Thymus (tissue), 11 donors: ENCODE measurements at regions not wholly inside any gene's neighbourhood (a gene's known extent, or its start where the extent isn't known, plus 50 kb on each side); places are given as distances from the start of the nearest gene placed in this dataset.

Source experiments
- DNase-seq, 9 donors: peaks; one replicate each; pipeline ENCODE4 v3.0.0-alpha.2; 2013; ENCODE audit warnings: low spot score in 9 of 9, low read depth in 6 of 9, missing footprints in 1 of 9
- H3K27ac ChIP-seq, 2 donors: one replicate each; pipeline ENCODE4 v1.5.1; 2013; ENCODE audit warnings: control low read depth in 1 of 2, low read depth in 1 of 2, low read length in 1 of 2, mild to moderate bottlenecking in 1 of 2, moderate library complexity in 1 of 2
- H3K27me3 ChIP-seq, 2 donors: one replicate each; pipeline ENCODE4 v1.5.1; 2013; ENCODE audit warnings: low read length in 1 of 2; ENCODE audit not compliant: control insufficient read depth in 2 of 2, insufficient read depth in 1 of 2
- H3K36me3 ChIP-seq, 2 donors: one replicate each; pipeline ENCODE4 v1.5.1; 2013; ENCODE audit warnings: low read length in 1 of 2, mild to moderate bottlenecking in 1 of 2, moderate library complexity in 1 of 2; ENCODE audit not compliant: control insufficient read depth in 2 of 2, insufficient read depth in 2 of 2
- H3K4me1 ChIP-seq, 2 donors: one replicate each; pipeline ENCODE4 v1.5.1; 2013; ENCODE audit warnings: low read length in 2 of 2; ENCODE audit not compliant: control insufficient read depth in 2 of 2, insufficient read depth in 2 of 2
- H3K4me3 ChIP-seq, 2 donors: one replicate each; pipeline ENCODE4 v1.5.1; 2013; ENCODE audit warnings: low read length in 2 of 2, control low read depth in 1 of 2, mild to moderate bottlenecking in 1 of 2
- H3K9me3 ChIP-seq, 2 donors: one replicate each; pipeline ENCODE4 v1.5.1; 2013; ENCODE audit warnings: low read length in 1 of 2, mild to moderate bottlenecking in 1 of 2; ENCODE audit not compliant: control insufficient read depth in 2 of 2, insufficient read depth in 1 of 2
- WGBS: extraction: QIAGEN DNeasy Blood & Tissue Kit; methylation state at CpG from one replicate; pipeline ENCODE4 v1.1.7; 2013; 5-methylcytosine and 5-hydroxymethylcytosine counted together
- donor health status: healthy.

DNA sequence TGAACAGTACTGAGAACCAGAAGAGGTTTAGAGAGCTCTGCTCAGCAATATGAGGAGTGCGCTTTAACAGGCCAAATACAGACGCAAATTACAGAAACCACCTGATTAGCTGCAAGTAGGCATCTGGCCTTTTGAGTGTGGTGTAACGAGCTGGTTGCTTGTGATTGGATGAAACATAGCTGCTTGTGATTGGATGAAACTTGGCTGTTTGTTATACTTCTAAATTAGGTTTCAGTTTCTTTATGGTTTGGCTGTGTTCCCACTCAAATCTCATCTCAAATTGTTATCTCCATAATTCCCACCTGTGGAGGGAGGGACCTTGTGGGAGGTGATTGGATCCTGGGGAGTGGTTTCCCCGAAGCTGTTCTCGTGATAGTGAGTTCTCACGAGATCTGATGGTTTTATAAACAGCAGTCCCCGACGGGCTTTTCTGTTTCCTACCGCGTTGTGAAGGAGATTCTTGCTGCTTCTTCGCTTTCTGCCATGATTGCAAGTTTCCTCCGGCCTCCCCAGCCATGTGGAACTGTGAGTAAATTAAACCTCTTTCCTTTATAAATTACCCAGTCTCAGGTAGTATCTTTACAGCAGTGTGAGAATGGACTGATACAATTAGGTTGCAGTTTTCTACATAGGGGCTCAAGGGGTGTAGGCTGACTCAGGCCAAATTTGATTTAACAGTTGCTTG lies 655.9 kb upstream of the MAN1A1 start:
- Histone ChIP-seq H3K27me3 (no peaks in the 10 kb centered on the region), H3K27ac (no peak overlapping the region), H3K4me3 (no peak overlapping the region), H3K36me3 (no peaks in the 10 kb centered on the region), H3K9me3 (no peaks in the 10 kb centered on the region), H3K4me1 (no peaks in the 10 kb centered on the region)
- 95% methylated on average over 12 of the region's 12 CpGs for WGBS
- no peak for DNase-seq

- Histone ChIP-seq H3K4me3 (no peak overlapping the region), H3K27ac (no peak overlapping the region), H3K4me1 (no peaks in the 10 kb centered on the region), H3K27me3 (no peaks in the 10 kb centered on the region), H3K36me3 (no peaks in the 10 kb centered on the region), H3K9me3 (no peaks in the 10 kb centered on the region)
- WGBS: 93% methylated on average over 3 of the region's 3 CpGs
- no peak for DNase-seq
Measured at GRCh38 chr6:119986934-119987549, 637.5 kb upstream of the MAN1A1 start.

- Histone ChIP-seq H3K36me3 (no peaks in the 10 kb centered on the region), H3K4me1 (no peaks in the 10 kb centered on the region), H3K9me3 (no peaks in the 10 kb centered on the region), H3K27me3 (no peaks in the 10 kb centered on the region), H3K4me3 (no peak overlapping the region), H3K27ac (no peak overlapping the region)
- WGBS: 96% methylated on average over 4 of the region's 4 CpGs
- no peak for DNase-seq
Measured at GRCh38 chr6:119985952-119986736, 636.6 kb upstream of the MAN1A1 start.

DNA sequence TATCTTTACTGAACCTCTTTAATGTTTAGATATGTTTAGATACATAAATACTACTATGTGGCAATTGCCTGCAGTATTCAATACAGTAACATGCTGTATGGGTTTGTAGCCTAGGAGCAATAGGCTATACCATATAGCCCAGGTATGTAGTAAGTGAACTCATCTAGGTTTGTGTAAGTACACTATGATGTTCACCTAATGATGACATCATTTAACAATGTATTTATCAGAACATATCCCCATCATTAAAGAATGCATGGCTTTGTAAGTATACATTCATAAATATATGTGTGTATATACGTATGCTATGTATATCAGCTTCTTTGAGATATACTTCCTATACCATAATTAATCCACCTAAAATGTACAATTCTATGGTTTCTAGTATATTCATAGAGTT lies 631.2 kb upstream of the MAN1A1 start:
- Histone ChIP-seq H3K27me3 (no peaks in the 10 kb centered on the region), H3K27ac (no peak overlapping the region), H3K4me3 (no peak overlapping the region), H3K36me3 (no peaks in the 10 kb centered on the region), H3K9me3 (no peaks in the 10 kb centered on the region), H3K4me1 (no peaks in the 10 kb centered on the region)
- 97% methylated on average over 1 of the region's 1 CpG for WGBS
- no peak for DNase-seq

DNA sequence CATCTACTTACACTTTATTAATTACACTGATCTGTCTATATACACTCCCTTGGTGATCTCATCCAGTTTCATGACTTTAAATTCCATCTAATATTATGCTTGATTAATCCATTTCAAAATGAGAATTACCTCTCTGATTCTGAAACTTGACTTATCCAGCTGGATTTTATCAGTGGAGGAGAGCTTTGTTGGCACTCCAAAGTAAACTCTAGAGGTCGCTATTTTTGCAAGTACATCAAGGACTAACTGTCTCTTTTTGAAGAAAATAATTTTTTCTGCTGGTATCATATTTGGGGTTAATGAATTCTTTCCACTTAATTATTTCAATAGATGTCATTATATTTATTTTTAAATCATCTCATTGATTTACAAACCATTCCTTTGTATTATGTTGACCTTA lies 630.3 kb upstream of the MAN1A1 start:
- H3K4me3 ChIP-seq: no peak overlapping the region
- DNase-seq: no peak
- H3K36me3 ChIP-seq: no peaks in the 10 kb centered on the region
- no peaks in the 10 kb centered on the region for H3K4me1 ChIP-seq
- no peaks in the 10 kb centered on the region for H3K9me3 ChIP-seq
- WGBS: 75% methylated on average over 1 of the region's 1 CpG
- H3K27me3 ChIP-seq: no peaks in the 10 kb centered on the region
- no peak overlapping the region for H3K27ac ChIP-seq

DNA sequence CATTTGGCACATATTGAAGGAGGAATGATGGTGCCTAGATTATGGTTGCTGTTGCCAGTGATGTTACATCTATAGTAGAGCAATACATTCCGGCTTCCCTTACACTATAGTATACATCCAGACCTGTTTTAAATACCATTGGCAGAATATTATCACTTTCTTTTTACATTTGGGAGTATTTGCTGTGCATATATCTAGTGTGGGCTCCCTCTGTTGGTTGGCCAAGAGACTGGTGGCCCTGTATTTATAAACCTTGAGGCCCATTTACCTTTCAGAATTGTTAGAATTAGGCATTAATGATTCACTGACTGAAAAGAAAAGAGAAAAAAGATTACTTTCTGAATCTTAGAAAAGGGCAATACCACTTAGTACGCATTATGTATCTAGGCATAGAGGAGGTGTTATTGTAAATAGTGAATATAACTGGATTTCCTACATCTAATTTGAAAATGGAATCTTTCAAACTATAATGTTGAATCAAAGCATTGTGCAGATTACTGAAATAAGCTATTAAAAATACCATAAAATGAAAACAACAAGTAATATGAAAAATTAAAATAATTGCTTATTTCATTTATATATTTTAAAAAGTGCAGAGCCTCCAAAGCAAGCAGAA lies 628.8 kb upstream of the MAN1A1 start:
- no peaks in the 10 kb centered on the region for H3K36me3 ChIP-seq
- no peak overlapping the region for H3K27ac ChIP-seq
- H3K4me3 ChIP-seq: no peak overlapping the region
- peak in 1 of 9 donors; percentile 15 for DNase-seq
- H3K9me3 ChIP-seq: no peaks in the 10 kb centered on the region
- H3K4me1 ChIP-seq: no peaks in the 10 kb centered on the region
- 89% methylated on average over 2 of the region's 2 CpGs for whole genome bisulfite sequencing
- H3K27me3 ChIP-seq: no peaks in the 10 kb centered on the region

DNA sequence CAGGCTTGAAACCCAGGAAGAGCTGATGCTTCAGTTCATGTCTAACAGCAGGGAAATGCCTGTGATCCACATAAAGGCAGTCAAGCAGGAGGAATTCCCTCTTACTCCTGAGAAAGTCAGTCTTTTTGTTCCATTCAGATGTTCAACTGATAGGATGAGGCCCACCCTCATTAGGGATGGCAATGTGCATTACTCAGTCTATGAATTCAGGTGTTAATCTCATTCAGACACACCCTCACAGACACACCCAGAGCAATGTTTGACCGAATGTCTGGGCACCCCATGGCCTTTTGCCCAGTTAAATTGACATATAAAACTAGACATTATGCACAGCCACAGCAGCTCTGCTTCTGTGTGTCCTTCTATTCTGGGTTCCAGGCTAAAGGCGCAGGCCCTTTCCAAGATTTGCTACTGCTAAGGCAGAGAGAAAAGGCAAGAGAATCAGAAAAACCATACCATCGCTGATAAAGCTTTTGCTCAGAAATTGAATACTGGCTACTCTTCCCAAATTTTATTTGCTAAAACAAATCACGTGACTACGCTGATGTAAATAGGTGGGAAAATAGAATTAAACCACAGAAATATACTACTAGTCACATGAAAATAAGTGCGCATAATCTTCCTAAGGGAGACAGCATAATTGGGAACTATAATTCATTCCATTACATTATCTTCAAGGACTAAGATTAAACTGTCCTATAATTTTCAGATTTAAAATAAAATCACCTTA lies 625.0 kb upstream of the MAN1A1 start:
- WGBS: 97% methylated on average over 6 of the region's 6 CpGs
- H3K36me3 ChIP-seq: no peaks in the 10 kb centered on the region
- H3K27me3 ChIP-seq: no peaks in the 10 kb centered on the region
- no peaks in the 10 kb centered on the region for H3K9me3 ChIP-seq
- DNase-seq: no peak
- H3K27ac ChIP-seq: no peak overlapping the region
- H3K4me1 ChIP-seq: no peaks in the 10 kb centered on the region
- no peak overlapping the region for H3K4me3 ChIP-seq

DNA sequence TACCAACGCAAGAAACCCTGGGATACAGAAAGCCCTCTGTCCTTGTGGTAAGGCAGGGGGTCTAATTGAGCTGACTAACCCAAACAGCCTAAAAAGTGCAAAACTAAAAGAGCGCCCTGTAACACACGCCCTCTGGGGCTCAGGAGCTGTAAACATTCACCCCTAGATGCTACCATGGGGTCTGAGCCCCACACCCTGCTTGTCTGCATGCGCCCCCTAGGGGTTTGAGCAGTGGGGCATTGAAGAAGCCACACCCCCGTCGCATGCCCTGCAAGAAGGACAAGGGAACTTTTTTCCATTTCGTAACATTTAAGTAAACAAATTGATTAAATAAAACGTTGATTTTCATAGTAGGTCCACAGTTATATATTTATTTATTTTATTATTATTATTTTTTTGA lies 616.9 kb upstream of the MAN1A1 start:
- no peaks in the 10 kb centered on the region for H3K27me3 ChIP-seq
- no peak overlapping the region for H3K27ac ChIP-seq
- H3K4me3 ChIP-seq: no peak overlapping the region
- no peaks in the 10 kb centered on the region for H3K4me1 ChIP-seq
- no peaks in the 10 kb centered on the region for H3K9me3 ChIP-seq
- WGBS: 96% methylated on average over 8 of the region's 8 CpGs
- no peaks in the 10 kb centered on the region for H3K36me3 ChIP-seq
- DNase-seq: peak in 2 of 9 donors; percentile 13 to 17
